IPS DF 6.9 (cell line): ENCODE measurements at regions not wholly inside any gene's neighbourhood (a gene's known extent, or its start where the extent isn't known, plus 50 kb on each side); places are given as distances from the start of the nearest gene placed in this dataset.
"Not testable (repeated sequence)": the region's sequence is repeated elsewhere in the genome, so short reads cannot be mapped to it uniquely, and the experiment has no call there.

Experiments used
- DNase-seq: peaks from one replicate; pipeline ENCODE4 v3.0.0-alpha.2; 2013; ENCODE audit warnings: low read depth, low spot score
- H3K27ac ChIP-seq: one replicate; pipeline ENCODE4 v1.5.1; 2013; ENCODE audit warnings: low read length, control low read depth
- H3K27me3 ChIP-seq: 2 replicates; pipeline ENCODE4 v1.6.1; 2013; ENCODE audit warnings: mild to moderate bottlenecking, low read length; ENCODE audit not compliant: control insufficient read depth, insufficient read depth
- H3K36me3 ChIP-seq: 2 replicates; pipeline ENCODE4 v1.6.1; 2013; ENCODE audit warnings: low read length; ENCODE audit not compliant: control insufficient read depth, insufficient read depth
- H3K4me1 ChIP-seq: 2 replicates; pipeline ENCODE4 v1.6.1; 2013; ENCODE audit warnings: low read length; ENCODE audit not compliant: control insufficient read depth, insufficient read depth
- H3K4me3 ChIP-seq: 2 replicates; pipeline ENCODE4 v1.5.1; 2013; ENCODE audit warnings: mild to moderate bottlenecking, low read length
- H3K9me3 ChIP-seq: 2 replicates; pipeline ENCODE4 v1.6.1; 2013; ENCODE audit warnings: low read length, inconsistent platforms; ENCODE audit not compliant: control insufficient read depth, insufficient read depth
- WGBS: extraction: QIAGEN DNeasy Blood & Tissue Kit; methylation state at CpG from one replicate; pipeline ENCODE4 v1.1.7; 2013; ENCODE audit warnings: mixed read lengths, missing lambda C conversion rate; ENCODE audit not compliant: insufficient read length, insufficient coverage; 5-methylcytosine and 5-hydroxymethylcytosine counted together

DNA sequence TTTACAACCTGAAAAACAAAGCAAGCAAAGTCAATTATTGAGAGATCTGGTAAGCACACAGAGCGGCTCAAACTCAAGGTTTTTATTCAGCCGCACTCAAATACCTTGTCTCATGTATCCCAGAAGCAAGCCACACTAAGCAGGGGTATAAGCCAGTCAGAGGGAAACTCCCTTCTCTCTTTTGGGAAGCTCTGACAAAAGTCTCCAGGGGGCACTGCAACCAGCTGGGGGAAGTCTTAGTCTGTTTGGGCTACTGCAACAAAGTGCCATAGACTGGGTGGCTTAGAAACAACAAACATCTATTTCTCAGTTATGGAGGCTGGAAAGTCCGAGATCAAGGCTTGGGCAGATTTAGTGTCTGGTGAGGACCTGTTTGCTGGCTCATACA, 246.0 kb downstream of the ENC1 start:
- no CpG with 5 or more reads among the region's 3 CpGs for WGBS
- Histone ChIP-seq H3K4me1 (peaks cover 8% of the 10 kb centered on the region; the same call in 1 of the 2 replicates), H3K9me3 (no peaks in the 10 kb centered on the region), H3K27ac (no peak overlapping the region), H3K36me3 (no peaks in the 10 kb centered on the region), H3K4me3 (no peak overlapping the region), H3K27me3 (no peaks in the 10 kb centered on the region; the same call in 1 of the 2 replicates)
- no peak for DNase-seq

DNA sequence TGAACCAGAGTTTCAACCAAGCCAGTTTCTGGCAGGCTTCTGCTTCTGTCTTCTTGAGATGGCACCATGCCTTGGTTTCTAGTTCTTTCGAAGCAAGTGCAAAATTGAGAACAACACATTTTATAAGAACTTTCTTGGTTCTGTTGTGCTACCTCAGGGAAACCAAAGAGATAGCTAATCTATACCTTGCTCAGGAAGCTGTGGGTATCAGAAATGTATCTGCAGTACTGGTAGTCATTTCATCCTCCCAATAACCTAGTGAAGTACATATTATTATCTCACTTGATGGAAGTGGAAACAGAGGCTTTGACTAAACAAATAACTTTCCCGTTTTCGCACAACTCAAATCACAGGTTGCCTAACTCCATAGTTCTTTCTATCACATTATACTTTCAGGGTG, 246.6 kb downstream of the ENC1 start:
- Histone ChIP-seq H3K36me3 (no peaks in the 10 kb centered on the region), H3K4me3 (no peak overlapping the region), H3K4me1 (peaks cover 8% of the 10 kb centered on the region; the same call in 1 of the 2 replicates), H3K9me3 (no peaks in the 10 kb centered on the region), H3K27me3 (no peaks in the 10 kb centered on the region; the same call in 1 of the 2 replicates), H3K27ac (no peak overlapping the region)
- DNase-seq, result no peak
- 100% methylated on average over 2 of the region's 3 CpGs for WGBS

DNA sequence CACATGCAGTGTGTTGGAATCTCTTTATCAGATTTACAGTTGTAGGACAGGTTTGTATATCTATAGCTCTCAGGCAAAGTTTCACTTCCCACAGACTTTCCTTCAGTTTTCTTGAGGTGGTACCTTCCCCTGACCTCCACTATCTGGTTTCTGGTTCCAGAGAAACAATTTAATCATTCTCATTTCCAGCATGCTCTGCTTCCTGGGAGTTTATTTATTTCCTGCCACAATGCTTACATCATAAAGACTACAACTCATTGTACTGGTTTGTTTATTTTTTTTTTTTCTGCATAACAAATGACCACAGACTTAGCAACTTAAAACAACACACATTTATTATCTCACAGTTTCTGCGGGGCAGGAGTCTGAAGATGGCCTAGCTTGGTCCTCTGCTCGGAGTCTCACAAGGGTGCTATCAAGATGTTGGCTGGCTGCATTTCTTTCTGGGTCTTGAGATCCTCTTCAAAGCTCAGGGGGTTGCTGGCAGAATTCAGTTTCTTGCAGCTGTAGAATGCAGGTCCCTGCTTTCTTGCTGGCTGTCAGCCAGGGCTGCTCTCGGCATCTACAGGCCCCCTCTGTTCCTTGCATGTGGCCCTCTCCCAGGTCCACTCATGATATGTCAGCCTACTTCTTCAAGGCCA, 247.7 kb downstream of the ENC1 start:
- no CpG with 5 or more reads among the region's 3 CpGs for WGBS
- Histone ChIP-seq H3K4me3 (no peak overlapping the region), H3K36me3 (no peaks in the 10 kb centered on the region), H3K27me3 (no peaks in the 10 kb centered on the region; the same call in 1 of the 2 replicates), H3K9me3 (no peaks in the 10 kb centered on the region), H3K4me1 (peaks cover 8% of the 10 kb centered on the region; the same call in 1 of the 2 replicates), H3K27ac (no peak overlapping the region)
- DNase-seq, result no peak

DNA sequence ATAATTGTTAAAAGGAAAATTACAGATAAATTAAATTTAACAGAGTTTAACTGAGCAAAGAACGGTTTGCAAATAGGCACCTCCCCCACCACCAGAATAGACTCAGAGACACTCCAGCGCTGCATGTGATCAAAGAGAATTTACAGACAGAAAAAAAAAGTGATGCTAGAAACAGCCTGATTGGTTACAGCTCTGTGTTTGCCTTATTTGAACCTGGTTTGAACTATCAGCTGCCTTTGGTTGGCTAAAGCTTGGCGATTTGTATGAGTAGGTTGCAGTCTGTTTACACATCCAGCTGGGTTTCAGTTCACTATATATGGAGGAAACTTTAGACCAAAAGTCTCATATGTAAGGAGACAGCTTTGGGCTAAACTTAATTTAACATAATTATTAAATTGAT, 249.1 kb downstream of the ENC1 start:
- Histone ChIP-seq H3K36me3 (no peaks in the 10 kb centered on the region), H3K4me3 (no peak overlapping the region), H3K9me3 (no peaks in the 10 kb centered on the region), H3K4me1 (peaks cover 8% of the 10 kb centered on the region; the same call in 1 of the 2 replicates), H3K27ac (no peak overlapping the region), H3K27me3 (no peaks in the 10 kb centered on the region; the same call in 1 of the 2 replicates)
- no peak for DNase-seq
- no CpG with 5 or more reads among the region's 3 CpGs for WGBS

DNA sequence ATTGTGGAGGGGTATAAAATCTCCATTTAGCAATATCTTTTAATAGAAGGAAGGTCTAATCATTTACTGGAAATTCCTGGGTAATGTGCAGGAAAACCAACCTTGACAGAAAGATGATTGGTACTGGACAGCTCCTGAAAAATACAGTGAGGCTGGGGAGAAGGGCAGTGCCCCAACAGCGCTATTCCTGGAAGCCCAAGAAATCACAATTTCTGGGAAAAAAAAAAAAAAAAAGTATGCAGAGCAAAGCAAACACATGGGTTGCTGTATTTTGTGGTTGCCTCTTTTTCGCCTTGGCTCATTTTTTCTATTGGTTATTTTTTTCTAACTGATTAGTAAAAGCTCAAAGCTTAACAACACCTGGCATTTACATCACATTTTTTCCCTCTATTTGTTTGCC, 249.7 kb downstream of the ENC1 start:
- Histone ChIP-seq H3K4me1 (peaks cover 8% of the 10 kb centered on the region; the same call in 1 of the 2 replicates), H3K36me3 (no peaks in the 10 kb centered on the region), H3K4me3 (no peak overlapping the region), H3K9me3 (no peaks in the 10 kb centered on the region), H3K27ac (no peak overlapping the region), H3K27me3 (no peaks in the 10 kb centered on the region; the same call in 1 of the 2 replicates)
- WGBS, result no CpG with 5 or more reads among the region's 2 CpGs
- DNase-seq, result no peak

DNA sequence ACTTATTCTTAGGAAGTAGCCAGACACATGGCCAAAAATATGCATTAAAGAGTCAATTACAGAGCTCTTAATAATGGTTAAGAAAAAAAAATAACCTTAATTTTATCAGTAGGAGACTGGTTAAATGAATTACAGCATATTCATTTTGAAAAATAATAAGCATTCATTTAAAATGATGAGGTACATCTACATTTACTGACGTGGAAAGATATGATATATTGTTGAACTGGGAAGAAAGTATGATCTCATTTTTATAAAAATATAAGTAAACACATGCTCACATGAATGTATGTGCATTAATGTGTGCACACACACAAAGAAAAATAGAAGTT, 250.3 kb downstream of the ENC1 start:
- no peaks in the 10 kb centered on the region; the same call in 1 of the 2 replicates for H3K27me3 ChIP-seq
- WGBS, result no CpG with 5 or more reads among the region's 1 CpG
- H3K36me3 ChIP-seq, result no peaks in the 10 kb centered on the region
- H3K4me1 ChIP-seq, result peaks cover 4% of the 10 kb centered on the region; the same call in 1 of the 2 replicates
- DNase-seq, result no peak
- no peak overlapping the region for H3K4me3 ChIP-seq
- no peaks in the 10 kb centered on the region for H3K9me3 ChIP-seq
- H3K27ac ChIP-seq, result no peak overlapping the region

DNA sequence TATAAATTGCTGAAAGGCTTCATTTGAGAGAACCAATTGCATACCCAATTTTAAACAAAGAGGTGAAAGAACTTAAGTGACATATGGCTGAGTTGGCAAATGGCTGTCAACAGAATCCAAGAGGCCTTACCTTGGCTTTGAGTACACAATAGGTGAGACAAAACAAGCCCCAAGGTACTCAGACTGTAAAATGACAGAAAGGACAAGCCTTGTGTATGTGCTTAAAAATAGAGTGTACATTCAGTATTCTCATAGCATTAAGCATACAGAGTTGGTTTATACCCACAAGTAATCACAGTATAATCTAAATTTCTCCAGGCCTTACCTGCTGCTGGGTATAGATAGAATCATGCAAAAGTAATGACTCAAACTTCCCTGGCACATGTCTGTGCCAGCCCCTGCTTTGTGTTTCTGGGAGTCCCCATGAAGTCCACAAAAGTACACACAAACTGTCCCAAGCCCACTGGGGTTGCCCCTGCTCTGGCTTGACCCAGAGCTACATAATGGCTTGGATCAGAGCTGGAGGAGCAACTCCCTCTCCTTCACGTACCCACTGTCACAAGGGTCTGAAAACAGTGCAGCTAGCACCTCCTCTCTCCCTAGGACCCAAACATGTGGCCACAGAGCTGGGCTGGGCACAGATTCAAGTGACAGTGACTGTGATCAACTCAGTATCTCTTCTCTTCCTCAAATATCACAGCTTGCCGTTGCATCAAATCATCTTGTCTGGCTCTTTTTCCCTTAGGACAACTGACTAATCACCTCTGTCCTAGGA, 250.8 kb downstream of the ENC1 start:
- DNase-seq, result no peak
- Histone ChIP-seq H3K27me3 (no peaks in the 10 kb centered on the region), H3K9me3 (no peaks in the 10 kb centered on the region), H3K4me3 (no peak overlapping the region), H3K27ac (no peak overlapping the region), H3K4me1 (peaks cover under 1% of the 10 kb centered on the region; the same call in 1 of the 2 replicates), H3K36me3 (no peaks in the 10 kb centered on the region)
- WGBS, result no CpG with 5 or more reads among the region's 2 CpGs

DNA sequence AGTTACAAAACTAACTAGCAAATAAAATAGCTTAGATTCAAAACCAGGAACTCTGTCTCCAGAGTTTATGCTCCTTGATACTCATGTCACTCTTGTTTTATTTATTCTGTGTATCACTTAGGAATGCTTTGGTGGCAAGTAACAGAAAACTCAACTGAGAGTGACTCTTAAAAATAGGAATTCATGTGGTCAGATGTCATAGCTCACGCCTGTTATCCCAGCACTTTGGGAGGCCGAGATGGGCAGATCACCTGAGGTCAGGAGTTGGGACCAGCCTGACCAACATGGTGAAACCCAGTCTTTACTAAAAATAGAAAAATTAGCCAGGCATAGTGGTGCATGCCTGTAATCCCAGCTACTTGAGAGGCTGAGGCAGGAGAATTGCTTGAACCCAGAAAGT, 252.1 kb downstream of the ENC1 start:
- H3K27me3 ChIP-seq, H3K4me3 ChIP-seq, H3K27ac ChIP-seq, H3K36me3 ChIP-seq, H3K9me3 ChIP-seq, H3K4me1 ChIP-seq, DNase-seq: not testable (repeated sequence)
- no CpG with 5 or more reads among the region's 2 CpGs for WGBS

DNA sequence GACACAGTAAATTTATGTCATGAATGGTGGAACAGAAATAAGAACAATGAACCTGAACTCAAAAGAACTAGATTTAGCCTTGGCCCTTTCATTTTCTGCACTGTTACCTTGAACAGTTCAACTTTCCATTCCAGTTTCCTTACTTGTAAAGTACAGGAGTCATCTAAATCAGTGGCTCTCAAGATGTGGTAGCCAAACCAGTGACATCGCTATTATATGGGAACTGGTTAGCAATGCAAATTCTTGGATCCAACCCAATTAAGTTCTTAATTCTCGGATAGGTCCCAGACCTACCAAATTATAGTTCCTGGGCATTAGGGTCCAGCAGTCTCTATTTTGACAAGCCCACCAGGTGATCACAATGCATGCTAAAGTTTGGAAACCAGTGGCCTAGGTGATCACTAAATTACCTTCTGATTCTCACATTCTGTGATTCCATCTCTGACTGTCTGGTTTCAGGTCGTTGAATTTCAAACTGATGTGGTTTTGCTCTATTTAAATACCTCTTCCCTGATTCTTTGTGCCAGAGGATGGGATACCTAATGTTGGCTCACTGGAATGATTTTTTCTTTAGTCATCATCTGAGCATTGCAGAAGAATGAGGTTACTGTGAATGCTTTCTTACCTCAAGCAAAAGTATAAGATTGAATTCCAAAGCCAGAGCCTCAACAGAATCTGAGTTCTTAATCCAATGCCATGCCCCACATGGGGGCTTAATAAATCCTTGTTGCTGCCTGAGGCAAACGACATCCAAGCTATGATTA, 253.8 kb downstream of the ENC1 start:
- no peaks in the 10 kb centered on the region for H3K36me3 ChIP-seq
- H3K4me3 ChIP-seq, result no peak overlapping the region
- DNase-seq, result no peak
- H3K4me1 ChIP-seq, result no peaks in the 10 kb centered on the region
- H3K27me3 ChIP-seq, result no peaks in the 10 kb centered on the region
- no peak overlapping the region for H3K27ac ChIP-seq
- H3K9me3 ChIP-seq, result no peaks in the 10 kb centered on the region
- WGBS, result no CpG with 5 or more reads among the region's 4 CpGs

DNA sequence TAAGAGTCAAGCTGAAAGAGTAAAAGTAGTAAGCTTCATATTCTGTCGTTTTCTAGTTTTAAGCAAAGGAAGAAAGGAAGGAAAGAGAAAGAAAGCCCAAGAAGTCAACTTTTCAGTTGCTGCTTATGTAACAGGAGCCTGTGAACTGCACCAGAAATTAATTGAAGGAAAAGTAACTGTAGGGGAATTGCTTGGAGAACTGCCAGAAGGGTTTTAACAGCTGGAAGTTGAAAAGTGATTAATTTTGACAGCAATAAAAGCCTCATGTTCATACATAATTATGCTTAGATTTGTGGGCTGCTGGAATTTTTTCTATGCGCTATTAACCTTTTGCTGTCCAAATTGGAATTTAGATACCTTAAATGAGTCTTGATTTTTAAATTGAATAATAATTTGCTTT, 255.7 kb downstream of the ENC1 start:
- Histone ChIP-seq H3K4me3 (no peak overlapping the region), H3K27me3 (no peaks in the 10 kb centered on the region), H3K9me3 (no peaks in the 10 kb centered on the region), H3K4me1 (no peaks in the 10 kb centered on the region), H3K27ac (no peak overlapping the region), H3K36me3 (no peaks in the 10 kb centered on the region)
- WGBS, result no CpG with 5 or more reads among the region's 2 CpGs
- DNase-seq, result no peak
